Stromal cell of bone marrow (primary cell): ENCODE measurements at regions not wholly inside any gene's neighbourhood (a gene's known extent, or its start where the extent isn't known, plus 50 kb on each side); places are given as distances from the start of the nearest gene placed in this dataset.

Experiments
- DNase-seq: peaks from one replicate; pipeline ENCODE4 v3.0.0-alpha.2; 2012; ENCODE audit warnings: low read depth

DNA sequence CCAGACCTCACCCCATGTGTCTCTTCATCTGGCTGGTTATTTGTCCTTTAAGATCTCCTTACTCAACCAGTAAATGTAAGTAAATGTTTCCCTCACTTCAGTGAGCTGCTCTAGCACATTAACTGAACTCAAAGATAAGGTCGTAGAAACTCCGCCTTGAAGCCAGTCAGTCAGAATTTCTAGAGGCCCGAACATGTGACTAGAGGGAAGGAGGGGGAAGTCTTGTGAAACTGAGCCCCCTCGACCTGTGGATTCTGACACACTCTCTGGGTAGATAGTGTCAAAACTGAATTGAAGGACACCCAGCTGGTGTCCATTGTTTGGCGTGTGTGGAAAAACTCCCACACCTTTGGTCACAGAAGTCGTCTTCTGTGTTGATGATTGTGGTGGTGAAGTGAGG is 933.9 kb downstream of the ADGRL3 start:
- DNase-seq = no peak

DNA sequence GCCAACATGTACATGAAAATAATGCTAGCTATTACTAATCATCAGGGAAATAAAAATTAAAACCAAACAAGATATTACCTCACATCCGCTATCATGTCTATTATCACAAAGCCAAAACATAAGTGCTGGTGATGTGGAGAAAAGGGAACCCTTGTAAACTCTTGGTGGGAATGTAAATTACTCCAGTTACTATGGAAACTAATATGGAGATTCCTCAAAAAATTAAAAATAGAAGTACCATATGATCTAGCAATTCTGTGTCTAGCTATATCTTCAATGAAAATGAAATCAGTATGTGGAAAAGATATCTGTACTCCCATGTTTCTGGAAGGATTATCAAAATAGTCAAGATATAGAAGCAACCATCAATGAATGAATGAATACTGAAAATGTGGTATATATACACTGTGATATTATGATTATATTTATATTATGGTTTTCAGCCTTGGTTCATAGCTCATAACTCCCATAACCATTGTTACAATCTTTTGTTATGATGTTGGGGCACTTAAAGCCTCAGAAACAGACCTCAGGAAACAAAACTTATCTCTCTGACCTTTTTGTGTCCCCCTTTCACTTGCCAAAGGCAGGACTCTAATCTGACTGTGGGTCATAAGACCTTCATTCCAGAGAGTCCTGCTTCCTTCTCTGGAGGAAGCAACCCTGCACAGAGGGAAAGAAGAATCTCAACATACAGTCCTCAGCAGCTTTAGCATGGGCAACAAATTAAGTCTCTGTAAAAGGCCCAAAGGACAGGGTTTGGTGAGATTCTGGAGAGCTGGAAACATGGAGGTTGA is 933.2 kb downstream of the ADGRL3 start:
- no peak for DNase-seq

DNA sequence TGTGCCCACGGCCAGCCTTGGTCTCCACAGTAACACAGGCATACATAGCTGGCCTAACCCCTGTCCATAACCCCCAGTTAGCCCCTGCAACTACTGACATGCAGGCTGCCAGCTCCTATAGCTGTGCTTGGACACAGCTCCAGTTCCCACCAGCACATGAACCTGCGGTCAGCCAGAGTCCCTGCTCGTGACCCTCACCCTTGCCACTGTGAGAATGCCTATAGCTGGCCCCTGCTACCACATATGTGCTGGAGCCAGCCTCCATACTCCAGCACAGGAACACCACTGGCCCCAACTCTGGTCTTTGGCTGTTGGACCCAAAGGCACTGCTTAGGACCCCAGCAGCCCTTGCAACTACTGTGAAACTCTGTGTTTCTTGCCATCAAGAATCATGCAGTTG is 930.9 kb downstream of the ADGRL3 start:
- no peak for DNase-seq

DNA sequence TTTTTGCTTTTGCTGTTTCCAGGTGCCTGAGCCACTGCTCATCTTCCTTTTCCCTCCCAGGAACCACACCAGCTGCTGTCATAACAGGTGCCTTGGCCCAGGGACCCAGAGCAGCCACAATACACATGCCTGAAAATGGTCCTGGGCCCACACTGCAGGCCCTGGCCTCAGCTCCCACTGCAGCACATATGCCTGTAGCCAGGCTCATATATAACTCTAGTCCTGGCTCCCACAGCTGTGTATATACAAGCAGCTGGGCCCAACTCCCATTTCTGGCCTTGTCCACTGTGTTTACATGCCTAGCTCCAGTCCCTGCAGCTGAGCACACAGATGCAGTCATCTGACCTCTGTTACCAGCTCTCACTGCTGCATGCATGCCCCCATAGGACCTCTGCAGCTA is 930.5 kb downstream of the ADGRL3 start:
- no peak for DNase-seq

DNA sequence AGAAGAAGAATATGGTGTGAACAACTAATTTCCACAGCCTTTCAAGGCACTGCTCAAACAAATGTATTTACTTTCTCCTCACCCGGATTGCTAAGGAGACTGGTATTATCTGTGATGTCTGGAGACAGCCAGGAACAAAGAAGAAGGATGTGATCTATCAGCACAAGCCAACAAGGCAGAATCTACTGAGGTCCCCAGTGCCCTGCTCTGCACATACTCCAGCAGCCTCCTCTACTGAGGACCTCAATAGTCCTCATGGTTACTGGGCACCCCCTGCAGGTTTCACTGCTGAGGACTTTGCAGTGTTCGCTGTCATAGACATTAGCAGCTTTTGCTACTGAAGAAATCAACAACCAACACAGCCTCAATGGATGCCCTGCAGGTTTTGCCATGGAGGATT is 930.1 kb downstream of the ADGRL3 start:
- no peak for DNase-seq
